ENCODE measurements at regions not wholly inside any gene's neighbourhood (a gene's known extent, or its start where the extent isn't known, plus 50 kb on each side); places are given as distances from the start of the nearest gene placed in this dataset.

DNA sequence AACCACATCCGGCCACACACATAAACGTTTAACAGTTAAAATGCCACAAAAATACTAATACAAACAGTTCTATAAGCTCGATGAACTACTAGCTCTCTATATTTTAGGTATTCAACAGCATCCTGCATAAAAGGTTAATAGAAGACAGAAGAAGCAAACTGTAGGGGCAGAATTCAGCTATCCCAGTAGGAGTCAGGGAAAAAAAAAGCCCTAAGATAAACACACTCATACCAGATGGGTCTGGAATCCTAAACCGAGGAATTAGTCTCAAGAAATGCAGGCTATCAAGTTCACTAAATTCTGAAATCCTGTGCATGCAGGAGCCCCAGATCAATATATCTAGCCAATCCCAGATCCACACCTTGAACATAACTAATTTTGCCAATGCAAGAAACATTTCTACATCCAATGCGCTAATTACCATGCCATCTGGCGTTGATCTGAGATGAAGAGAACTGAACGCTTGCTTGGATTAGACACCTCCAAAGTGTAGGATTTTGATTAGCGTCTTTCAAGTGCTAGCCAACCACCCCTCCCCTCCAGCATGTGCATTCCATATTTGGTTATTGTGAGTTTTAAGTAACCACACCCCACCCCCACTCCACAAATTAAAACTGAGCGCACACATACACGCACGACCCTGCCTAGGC lies 512.2 kb upstream of the INTU start:
- Histone ChIP-seq H2AFZ (ENCODE audit: low read depth, low read length) (no peak overlapping the region), H3K4me3 (ENCODE audit: insufficient read depth, low read depth, low read length) (no peak overlapping the region), H3K9me3 (ENCODE audit: insufficient read depth, low read depth, low read length) (no peaks in the 10 kb centered on the region), H3K9ac (ENCODE audit: low read length) (no peak overlapping the region), H3K4me2 (ENCODE audit: low read length) (no peak overlapping the region), H3K36me3 (ENCODE audit: insufficient read depth, low read length) (no peaks in the 10 kb centered on the region), H3K27ac (ENCODE audit: low read depth, low read length) (no peak overlapping the region), H3K79me2 (ENCODE audit: insufficient read depth, low read length) (no peaks in the 10 kb centered on the region), H4K20me1 (ENCODE audit: insufficient read depth, low read length) (no peaks in the 10 kb centered on the region), H3K27me3 (ENCODE audit: insufficient read depth, low read length) (no peaks in the 10 kb centered on the region), H3K4me1 (ENCODE audit: insufficient read depth, low read length) (no peaks in the 10 kb centered on the region)
- TF ChIP-seq, protein P1, sequence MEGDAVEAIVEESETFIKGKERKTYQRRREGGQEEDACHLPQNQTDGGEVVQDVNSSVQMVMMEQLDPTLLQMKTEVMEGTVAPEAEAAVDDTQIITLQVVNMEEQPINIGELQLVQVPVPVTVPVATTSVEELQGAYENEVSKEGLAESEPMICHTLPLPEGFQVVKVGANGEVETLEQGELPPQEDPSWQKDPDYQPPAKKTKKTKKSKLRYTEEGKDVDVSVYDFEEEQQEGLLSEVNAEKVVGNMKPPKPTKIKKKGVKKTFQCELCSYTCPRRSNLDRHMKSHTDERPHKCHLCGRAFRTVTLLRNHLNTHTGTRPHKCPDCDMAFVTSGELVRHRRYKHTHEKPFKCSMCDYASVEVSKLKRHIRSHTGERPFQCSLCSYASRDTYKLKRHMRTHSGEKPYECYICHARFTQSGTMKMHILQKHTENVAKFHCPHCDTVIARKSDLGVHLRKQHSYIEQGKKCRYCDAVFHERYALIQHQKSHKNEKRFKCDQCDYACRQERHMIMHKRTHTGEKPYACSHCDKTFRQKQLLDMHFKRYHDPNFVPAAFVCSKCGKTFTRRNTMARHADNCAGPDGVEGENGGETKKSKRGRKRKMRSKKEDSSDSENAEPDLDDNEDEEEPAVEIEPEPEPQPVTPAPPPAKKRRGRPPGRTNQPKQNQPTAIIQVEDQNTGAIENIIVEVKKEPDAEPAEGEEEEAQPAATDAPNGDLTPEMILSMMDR (IDR thresholded peaks at IDR 0.05; ENCODE audit: insufficient read depth, low read depth, low read length) = no peak
- no peak for TF ChIP-seq EZH2 (IDR thresholded peaks at IDR 0.05; ENCODE audit: insufficient read depth, low read length)
- no peak overlapping the region for H3K4me3 Mint-ChIP-seq (ENCODE audit: unreplicated experiment)
- H3K4me1 Mint-ChIP-seq (ENCODE audit: low read depth, unreplicated experiment) = no peaks in the 10 kb centered on the region
- no peak for FAIRE-seq
- H3K27ac Mint-ChIP-seq (ENCODE audit: unreplicated experiment) = no peak overlapping the region
- H3K9me3 Mint-ChIP-seq (ENCODE audit: unreplicated experiment) = no peaks in the 10 kb centered on the region
- DNase-seq (ENCODE audit: low read depth) = no peak
- H3K36me3 Mint-ChIP-seq (ENCODE audit: low read depth, unreplicated experiment) = no peaks in the 10 kb centered on the region
- no peaks in the 10 kb centered on the region for H3K27me3 Mint-ChIP-seq (ENCODE audit: low read depth, unreplicated experiment)

GRCh38 chr4:127124919-127125318 lies 507.8 kb upstream of the INTU start:
- Histone ChIP-seq H3K27me3 (ENCODE audit: insufficient read depth, low read length) (no peaks in the 10 kb centered on the region), H4K20me1 (ENCODE audit: insufficient read depth, low read length) (no peaks in the 10 kb centered on the region), H3K27ac (ENCODE audit: low read depth, low read length) (no peak overlapping the region), H3K4me2 (ENCODE audit: low read length) (no peak overlapping the region), H2AFZ (ENCODE audit: low read depth, low read length) (no peak overlapping the region), H3K9me3 (ENCODE audit: insufficient read depth, low read depth, low read length) (no peaks in the 10 kb centered on the region), H3K4me1 (ENCODE audit: insufficient read depth, low read length) (no peaks in the 10 kb centered on the region), H3K9ac (ENCODE audit: low read length) (no peak overlapping the region), H3K36me3 (ENCODE audit: insufficient read depth, low read length) (no peaks in the 10 kb centered on the region), H3K79me2 (ENCODE audit: insufficient read depth, low read length) (no peaks in the 10 kb centered on the region), H3K4me3 (ENCODE audit: insufficient read depth, low read depth, low read length) (no peak overlapping the region)
- Mint-ChIP-seq H3K27ac (ENCODE audit: unreplicated experiment) (no peak overlapping the region), H3K4me1 (ENCODE audit: low read depth, unreplicated experiment) (no peaks in the 10 kb centered on the region), H3K4me3 (ENCODE audit: unreplicated experiment) (no peak overlapping the region), H3K27me3 (ENCODE audit: low read depth, unreplicated experiment) (no peaks in the 10 kb centered on the region), H3K9me3 (ENCODE audit: unreplicated experiment) (no peaks in the 10 kb centered on the region), H3K36me3 (ENCODE audit: low read depth, unreplicated experiment) (no peaks in the 10 kb centered on the region)
- no peak for FAIRE-seq
- peak; percentile 22 for DNase-seq (ENCODE audit: low read depth)
- TF ChIP-seq, protein P1 (IDR thresholded peaks at IDR 0.05; ENCODE audit: insufficient read depth, low read depth, low read length) = no peak

- H3K27ac Mint-ChIP-seq (ENCODE audit: unreplicated experiment) = no peak overlapping the region
- Histone ChIP-seq H3K36me3 (ENCODE audit: insufficient read depth, low read length) (no peaks in the 10 kb centered on the region), H3K79me2 (ENCODE audit: insufficient read depth, low read length) (no peaks in the 10 kb centered on the region), H4K20me1 (ENCODE audit: insufficient read depth, low read length) (no peaks in the 10 kb centered on the region), H3K9me3 (ENCODE audit: insufficient read depth, low read depth, low read length) (no peaks in the 10 kb centered on the region), H3K4me2 (ENCODE audit: low read length) (no peak overlapping the region), H3K27ac (ENCODE audit: low read depth, low read length) (no peak overlapping the region), H2AFZ (ENCODE audit: low read depth, low read length) (no peak overlapping the region), H3K4me1 (ENCODE audit: insufficient read depth, low read length) (no peaks in the 10 kb centered on the region), H3K9ac (ENCODE audit: low read length) (no peak overlapping the region), H3K27me3 (ENCODE audit: insufficient read depth, low read length) (no peaks in the 10 kb centered on the region), H3K4me3 (ENCODE audit: insufficient read depth, low read depth, low read length) (no peak overlapping the region)
- no peaks in the 10 kb centered on the region for H3K27me3 Mint-ChIP-seq (ENCODE audit: low read depth, unreplicated experiment)
- DNase-seq (ENCODE audit: low read depth) = no peak
- FAIRE-seq = no peak
- no peak overlapping the region for H3K4me3 Mint-ChIP-seq (ENCODE audit: unreplicated experiment)
- H3K4me1 Mint-ChIP-seq (ENCODE audit: low read depth, unreplicated experiment) = no peaks in the 10 kb centered on the region
- TF ChIP-seq, protein P1 (IDR thresholded peaks at IDR 0.05; ENCODE audit: insufficient read depth, low read depth, low read length) = no peak
- TF ChIP-seq EZH2 (IDR thresholded peaks at IDR 0.05; ENCODE audit: insufficient read depth, low read length) = no peak
- H3K9me3 Mint-ChIP-seq (ENCODE audit: unreplicated experiment) = no peaks in the 10 kb centered on the region
- H3K36me3 Mint-ChIP-seq (ENCODE audit: low read depth, unreplicated experiment) = no peaks in the 10 kb centered on the region
These were observed 506.0 kb upstream of the INTU start for GRCh38 chr4:127126718-127127117.
